Astrocyte of the cerebellum (primary cell): ENCODE measurements at regions not wholly inside any gene's neighbourhood (a gene's known extent, or its start where the extent isn't known, plus 50 kb on each side); places are given as distances from the start of the nearest gene placed in this dataset.

ENCODE experiments used
- DNase-seq: peaks from one replicate; pipeline ENCODE4 v3.0.0-alpha.2; 2011; ENCODE audit warnings: low read depth
- H3K4me3 ChIP-seq: 2 replicates; pipeline ENCODE4 v1.5.1; 2011; ENCODE audit warnings: mild to moderate bottlenecking, low read depth, low read length, moderate library complexity
- CTCF ChIP-seq: IDR thresholded peaks from 2 replicates; pipeline ENCODE4 v1.5.1; 2012; ENCODE audit warnings: low read length, low read depth, moderate library complexity, mild to moderate bottlenecking; ENCODE audit errors: missing control alignments
- in situ Hi-C: cut with HindIII; loops from 2 replicates; pipeline ENCODE4 v1.10.0; 2017; ENCODE audit warnings: low sequenced_read_pairs

- no peak for DNase-seq
- no peak for TF ChIP-seq CTCF
- in situ Hi-C loops: no loop called here
- H3K4me3 ChIP-seq: no peak overlapping the region
These were observed 144.4 kb downstream of the MAGEB17 start for GRCh38 chrX:16311671-16312070.

- DNase-seq: no peak
- H3K4me3 ChIP-seq: no peak overlapping the region
- TF ChIP-seq CTCF: no peak
- in situ Hi-C loops: no loop called here
These were observed 145.7 kb downstream of the MAGEB17 start for GRCh38 chrX:16312761-16313623.

- H3K4me3 ChIP-seq: no peak overlapping the region
- no peak for TF ChIP-seq CTCF
- DNase-seq: no peak
- in situ Hi-C loops: no loop called here
These were observed 149.1 kb downstream of the MAGEB17 start for GRCh38 chrX:16316331-16316730.

GRCh38 chrX:16319929-16320328, 152.6 kb downstream of the MAGEB17 start:
- no peak for TF ChIP-seq CTCF
- no peak overlapping the region for H3K4me3 ChIP-seq
- DNase-seq: no peak
- in situ Hi-C loops: no loop called here

- no peak overlapping the region for H3K4me3 ChIP-seq
- no peak for DNase-seq
- in situ Hi-C loops: no loop called here
- no peak for TF ChIP-seq CTCF
These were observed 153.6 kb downstream of the MAGEB17 start for GRCh38 chrX:16320765-16321355.

GRCh38 chrX:16333453-16333852, 166.2 kb downstream of the MAGEB17 start:
- no peak for DNase-seq
- in situ Hi-C loops: no loop called here
- no peak for TF ChIP-seq CTCF

More at GRCh38 chrX:16333453-16333852, 166.2 kb downstream of the MAGEB17 start:
- H3K4me3 ChIP-seq: no peak overlapping the region
